22Rv1 (cell line): ENCODE measurements at regions not wholly inside any gene's neighbourhood (a gene's known extent, or its start where the extent isn't known, plus 50 kb on each side); places are given as distances from the start of the nearest gene placed in this dataset.

Experiments
- H3K27ac ChIP-seq: fragments of 450-650 bp; 2 replicates; pipeline ENCODE4 v1.5.1; 2017
- CTCF ChIP-seq: fragments of 450-650 bp; IDR thresholded peaks from 2 replicates; pipeline ENCODE4 v1.5.1; 2017; ENCODE audit warnings: mild to moderate bottlenecking
- ZFX ChIP-seq: fragments of 450-650 bp; IDR thresholded peaks from 2 replicates; pipeline ENCODE4 v1.6.1; 2017; ENCODE audit warnings: antibody characterized with exemption, borderline replicate concordance

GRCh38 chr11:43558556-43559127, 121.9 kb upstream of the HSD17B12 start:
- H3K27ac ChIP-seq: no peak overlapping the region
- no peak for TF ChIP-seq ZFX
- no peak for TF ChIP-seq CTCF

- no peak for TF ChIP-seq CTCF
- TF ChIP-seq ZFX: no peak
- H3K27ac ChIP-seq: no peak overlapping the region
Measured at GRCh38 chr11:43561832-43562231, 118.7 kb upstream of the HSD17B12 start.

- TF ChIP-seq CTCF: peak; percentile 89
- no peak for TF ChIP-seq ZFX
- no peak overlapping the region for H3K27ac ChIP-seq
Measured at GRCh38 chr11:43567396-43567975, 113.1 kb upstream of the HSD17B12 start.

GRCh38 chr11:43573233-43573632, 107.3 kb upstream of the HSD17B12 start:
- no peak overlapping the region for H3K27ac ChIP-seq
- TF ChIP-seq CTCF (peak; percentile 89), ZFX (no peak)

- H3K27ac ChIP-seq: no peak overlapping the region
- no peak for TF ChIP-seq ZFX
- TF ChIP-seq CTCF: no peak
Measured at GRCh38 chr11:43573873-43574272, 106.7 kb upstream of the HSD17B12 start.

GRCh38 chr11:43574411-43574810, 106.1 kb upstream of the HSD17B12 start:
- H3K27ac ChIP-seq: no peak overlapping the region
- TF ChIP-seq ZFX: no peak
- no peak for TF ChIP-seq CTCF
